ENCODE measurements at regions not wholly inside any gene's neighbourhood (a gene's known extent, or its start where the extent isn't known, plus 50 kb on each side); places are given as distances from the start of the nearest gene placed in this dataset.
"Not testable (repeated sequence)": the region's sequence is repeated elsewhere in the genome, so short reads cannot be mapped to it uniquely, and the experiment has no call there.

DNA sequence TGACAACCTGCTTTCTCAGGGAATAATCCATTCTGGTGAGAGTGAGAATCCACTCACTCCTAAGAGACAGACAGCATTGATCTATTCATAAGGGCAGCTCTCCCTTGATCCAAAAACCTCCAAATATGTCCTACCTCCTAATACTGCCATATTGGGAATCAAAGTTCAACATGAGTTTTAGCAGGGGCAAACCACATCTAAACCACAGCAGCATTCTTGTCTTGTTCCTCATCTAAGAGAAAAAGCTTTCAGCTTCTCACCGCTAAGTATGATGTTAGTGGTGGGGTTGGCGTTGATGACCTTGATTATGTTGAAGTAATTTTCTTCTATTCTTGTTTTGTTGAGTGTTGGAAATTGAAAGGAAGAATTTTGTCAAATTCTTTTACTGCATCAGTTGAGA, 69.6 kb downstream of the SERTM2 start:
- Mint-ChIP-seq H3K4me1 (ENCODE audit: low read depth) (no peaks in the 10 kb centered on the region), H3K27ac (no peak overlapping the region), H3K4me3 (no peak overlapping the region), H3K36me3 (ENCODE audit: low read depth) (no peaks in the 10 kb centered on the region), H3K27me3 (no peaks in the 10 kb centered on the region), H3K9me3 (no peaks in the 10 kb centered on the region)
- Histone ChIP-seq H3K27me3 (ENCODE audit: control insufficient read depth in 1 of 2, insufficient read depth in 2 of 2, low read length in 2 of 2) (no peaks in the 10 kb centered on the region), H3K36me3 (ENCODE audit: insufficient read depth, low read length) (no peaks in the 10 kb centered on the region), H3K9me3 (ENCODE audit: control insufficient read depth in 1 of 2, insufficient read depth in 1 of 2, low read length in 2 of 2) (no peaks in the 10 kb centered on the region), H3K4me3 (ENCODE audit: low read length) (no peak overlapping the region), H3K4me1 (ENCODE audit: insufficient read depth, low read length) (no peaks in the 10 kb centered on the region), H3K27ac (ENCODE audit: low read depth in 1 of 2, low read length in 2 of 2) (no peak overlapping the region)
- ATAC-seq (ENCODE audit: poor library complexity): no peak
- intact Hi-C loops (cut with DNase I, micrococcal nuclease): no loop called here
- DNase-seq: no peak
- CTCF ChIA-PET: no interaction called here
- POLR2A ChIA-PET: no interaction called here
- TF ChIP-seq, protein P1, sequence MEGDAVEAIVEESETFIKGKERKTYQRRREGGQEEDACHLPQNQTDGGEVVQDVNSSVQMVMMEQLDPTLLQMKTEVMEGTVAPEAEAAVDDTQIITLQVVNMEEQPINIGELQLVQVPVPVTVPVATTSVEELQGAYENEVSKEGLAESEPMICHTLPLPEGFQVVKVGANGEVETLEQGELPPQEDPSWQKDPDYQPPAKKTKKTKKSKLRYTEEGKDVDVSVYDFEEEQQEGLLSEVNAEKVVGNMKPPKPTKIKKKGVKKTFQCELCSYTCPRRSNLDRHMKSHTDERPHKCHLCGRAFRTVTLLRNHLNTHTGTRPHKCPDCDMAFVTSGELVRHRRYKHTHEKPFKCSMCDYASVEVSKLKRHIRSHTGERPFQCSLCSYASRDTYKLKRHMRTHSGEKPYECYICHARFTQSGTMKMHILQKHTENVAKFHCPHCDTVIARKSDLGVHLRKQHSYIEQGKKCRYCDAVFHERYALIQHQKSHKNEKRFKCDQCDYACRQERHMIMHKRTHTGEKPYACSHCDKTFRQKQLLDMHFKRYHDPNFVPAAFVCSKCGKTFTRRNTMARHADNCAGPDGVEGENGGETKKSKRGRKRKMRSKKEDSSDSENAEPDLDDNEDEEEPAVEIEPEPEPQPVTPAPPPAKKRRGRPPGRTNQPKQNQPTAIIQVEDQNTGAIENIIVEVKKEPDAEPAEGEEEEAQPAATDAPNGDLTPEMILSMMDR (IDR thresholded peaks at IDR 0.05): no peak

DNA sequence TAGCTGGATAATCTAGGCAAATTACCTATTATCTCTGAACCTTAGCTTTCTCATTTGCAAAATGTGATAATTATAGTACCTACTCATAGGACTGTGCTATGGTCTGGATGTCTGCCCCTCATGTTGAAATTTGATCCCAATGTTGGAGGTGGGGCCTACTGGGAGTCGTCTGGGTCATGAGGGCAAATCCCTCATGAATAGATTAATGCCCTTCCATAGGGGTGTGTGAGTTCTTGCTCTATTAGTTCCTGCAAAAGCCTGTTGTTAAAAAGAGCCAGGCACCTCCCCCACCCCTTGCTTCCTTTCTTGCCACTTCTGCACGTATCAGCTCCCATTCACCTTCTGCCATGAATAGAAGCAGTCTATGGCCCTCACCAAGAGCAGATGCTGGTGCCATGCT, 73.9 kb downstream of the SERTM2 start:
- no peak overlapping the region for H3K4me3 Mint-ChIP-seq
- no peak for ATAC-seq (ENCODE audit: poor library complexity)

DNA sequence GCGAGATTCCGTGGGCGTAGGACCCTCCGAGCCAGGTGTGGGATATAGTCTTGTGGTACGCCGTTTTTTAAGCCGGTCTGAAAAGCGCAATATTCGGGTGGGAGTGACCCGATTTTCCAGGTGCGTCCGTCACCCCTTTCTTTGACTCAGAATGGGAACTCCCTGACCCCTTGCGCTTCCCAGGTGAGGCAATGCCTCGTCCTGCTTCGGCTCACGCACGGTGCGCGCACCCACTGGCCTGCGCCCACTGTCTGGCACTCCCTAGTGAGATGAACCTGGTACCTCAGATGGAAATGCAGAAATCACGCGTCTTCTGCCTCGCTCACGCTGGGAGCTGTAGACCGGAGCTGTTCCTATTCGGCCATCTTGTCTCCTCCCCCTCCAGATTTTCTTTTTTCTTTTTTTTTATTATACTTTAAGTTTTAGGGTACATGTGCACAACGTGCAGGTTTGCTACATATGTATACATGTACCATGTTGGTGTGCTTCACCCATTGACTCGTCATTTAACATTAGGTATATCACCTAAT, 83.0 kb downstream of the SERTM2 start:
- not testable (repeated sequence) for H3K36me3 ChIP-seq (ENCODE audit: insufficient read depth, low read length)

More for the DNA sequence above, 73.9 kb downstream of the SERTM2 start:
- DNase-seq: no peak
- ChIA-PET CTCF (interaction anchor here (1.2 kb wide), 1 partner anchor 13 kb away, joined by 3 read pairs; no protein-coding TSS in a partner anchor), POLR2A (no interaction called here)
- H3K9me3 Mint-ChIP-seq: no peaks in the 10 kb centered on the region
- H3K36me3 ChIP-seq (ENCODE audit: insufficient read depth, low read length): no peaks in the 10 kb centered on the region
- no peaks in the 10 kb centered on the region for H3K4me1 Mint-ChIP-seq (ENCODE audit: low read depth)
- intact Hi-C loops (cut with DNase I, micrococcal nuclease): no loop called here
- H3K27ac Mint-ChIP-seq: no peak overlapping the region
- H3K9me3 ChIP-seq (ENCODE audit: control insufficient read depth in 1 of 2, insufficient read depth in 1 of 2, low read length in 2 of 2): no peaks in the 10 kb centered on the region
- no peak overlapping the region for H3K27ac ChIP-seq (ENCODE audit: low read depth in 1 of 2, low read length in 2 of 2)
- no peaks in the 10 kb centered on the region for H3K36me3 Mint-ChIP-seq (ENCODE audit: low read depth)
- no peaks in the 10 kb centered on the region for H3K4me1 ChIP-seq (ENCODE audit: insufficient read depth, low read length)
- no peaks in the 10 kb centered on the region for H3K27me3 ChIP-seq (ENCODE audit: control insufficient read depth in 1 of 2, insufficient read depth in 2 of 2, low read length in 2 of 2)
- H3K27me3 Mint-ChIP-seq: no peaks in the 10 kb centered on the region
- no peak overlapping the region for H3K4me3 ChIP-seq (ENCODE audit: low read length)
- TF ChIP-seq, protein P1 (IDR thresholded peaks at IDR 0.05): no peak

DNA sequence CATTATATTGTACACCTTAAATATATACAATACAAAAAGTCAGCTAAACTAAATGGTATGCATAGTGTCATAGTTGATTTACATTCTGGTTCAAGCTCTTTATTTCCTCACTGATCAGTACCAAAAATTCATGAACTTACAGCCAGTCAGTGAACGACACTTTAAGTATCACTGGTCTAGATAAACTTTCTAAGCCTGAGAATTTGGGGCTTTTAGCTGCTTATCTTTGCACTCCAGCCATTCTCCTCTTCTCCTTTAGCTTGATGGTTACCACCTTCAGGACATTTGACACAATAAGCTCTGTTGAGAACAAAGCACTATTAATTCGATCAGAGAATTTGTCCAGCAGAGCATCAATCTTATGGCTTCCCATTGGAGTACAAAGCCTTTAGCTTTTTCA, 83.0 kb upstream of the ALG13 start:
- CTCF ChIA-PET: no interaction called here
- Histone ChIP-seq H3K27ac (ENCODE audit: low read depth in 1 of 2, low read length in 2 of 2) (no peak overlapping the region), H3K27me3 (ENCODE audit: control insufficient read depth in 1 of 2, insufficient read depth in 2 of 2, low read length in 2 of 2) (no peaks in the 10 kb centered on the region), H3K4me1 (ENCODE audit: insufficient read depth, low read length) (no peaks in the 10 kb centered on the region), H3K36me3 (ENCODE audit: insufficient read depth, low read length) (no peaks in the 10 kb centered on the region), H3K4me3 (ENCODE audit: low read length) (no peak overlapping the region), H3K9me3 (ENCODE audit: control insufficient read depth in 1 of 2, insufficient read depth in 1 of 2, low read length in 2 of 2) (no peaks in the 10 kb centered on the region)
- no peaks in the 10 kb centered on the region for H3K4me1 Mint-ChIP-seq (ENCODE audit: low read depth)
- ATAC-seq (ENCODE audit: poor library complexity) (no peak), DNase-seq (no peak)
- no peak overlapping the region for H3K27ac Mint-ChIP-seq
- no peaks in the 10 kb centered on the region for H3K9me3 Mint-ChIP-seq
- POLR2A ChIA-PET: no interaction called here
- no peak overlapping the region for H3K4me3 Mint-ChIP-seq
- peaks cover 6% of the 10 kb centered on the region for H3K27me3 Mint-ChIP-seq
- intact Hi-C loops (cut with DNase I, micrococcal nuclease): no loop called here
- no peaks in the 10 kb centered on the region for H3K36me3 Mint-ChIP-seq (ENCODE audit: low read depth)
- TF ChIP-seq, protein P1 (IDR thresholded peaks at IDR 0.05): no peak

More for the DNA sequence above, 83.0 kb downstream of the SERTM2 start:
- H3K9me3 ChIP-seq (ENCODE audit: control insufficient read depth in 1 of 2, insufficient read depth in 1 of 2, low read length in 2 of 2); H3K27me3 ChIP-seq (ENCODE audit: control insufficient read depth in 1 of 2, insufficient read depth in 2 of 2, low read length in 2 of 2); H3K4me3 ChIP-seq (ENCODE audit: low read length); ATAC-seq (ENCODE audit: poor library complexity); H3K4me3 Mint-ChIP-seq; intact Hi-C loops (cut with DNase I, micrococcal nuclease); H3K4me1 ChIP-seq (ENCODE audit: insufficient read depth, low read length); H3K4me1 Mint-ChIP-seq (ENCODE audit: low read depth); H3K27ac Mint-ChIP-seq; POLR2A ChIA-PET; DNase-seq; CTCF ChIA-PET; H3K27me3 Mint-ChIP-seq; H3K27ac ChIP-seq (ENCODE audit: low read depth in 1 of 2, low read length in 2 of 2); H3K36me3 Mint-ChIP-seq (ENCODE audit: low read depth); H3K9me3 Mint-ChIP-seq: not testable (repeated sequence)
